PC-9 (cell line): ENCODE measurements at regions not wholly inside any gene's neighbourhood (a gene's known extent, or its start where the extent isn't known, plus 50 kb on each side); places are given as distances from the start of the nearest gene placed in this dataset.

Source experiments
- CTCF ChIP-seq: fragments of 200-600 bp; sonication (generic); conservative IDR thresholded peaks from 2 replicates; pipeline ENCODE4 v1.6.1; 2017; ENCODE audit warnings: mixed run types, antibody characterized with exemption, mild to moderate bottlenecking, moderate library complexity
- EZH2 ChIP-seq: fragments of 200-600 bp; sonication (generic); IDR thresholded peaks from 2 replicates; pipeline ENCODE4 v1.8.0; 2017; ENCODE audit warnings: antibody characterized with exemption, low read depth

GRCh38 chrX:1045680-1046314, 166.7 kb downstream of the CRLF2 start:
- TF ChIP-seq EZH2 (no peak), CTCF (no peak)
